SK-N-SH treated with all-trans-retinoic acid at 6 μM for 48 hours (cell line): ENCODE measurements at regions not wholly inside any gene's neighbourhood (a gene's known extent, or its start where the extent isn't known, plus 50 kb on each side); places are given as distances from the start of the nearest gene placed in this dataset.

ENCODE experiments used
- ARNTL ChIP-seq: fragments of 450-650 bp; formaldehyde crosslinking; IDR thresholded peaks from 2 replicates; pipeline ENCODE4 v1.5.0; 2020; ENCODE audit warnings: low read depth, mild to moderate bottlenecking, moderate library complexity, borderline replicate concordance
- CREB5 ChIP-seq: fragments of 250-450 bp; sonication (Bioruptor Pico); IDR thresholded peaks from 2 replicates; pipeline ENCODE4 v1.5.1; 2020; ENCODE audit warnings: low read depth, mild to moderate bottlenecking, moderate library complexity
- ESRRG ChIP-seq: fragments of 250-450 bp; sonication (Bioruptor Pico); IDR thresholded peaks from 2 replicates; pipeline ENCODE4 v1.6.1; 2021; ENCODE audit warnings: mild to moderate bottlenecking
- GLIS3 ChIP-seq: fragments of 250-450 bp; sonication (Bioruptor Pico); IDR thresholded peaks from 2 replicates; pipeline ENCODE4 v1.5.0; 2020; ENCODE audit warnings: mild to moderate bottlenecking, moderate library complexity
- SNAI2 ChIP-seq: fragments of 250-450 bp; sonication (Bioruptor Pico); IDR thresholded peaks from 2 replicates; pipeline ENCODE4 v1.5.0; 2020; ENCODE audit warnings: mild to moderate bottlenecking, moderate library complexity
- TOX ChIP-seq: fragments of 250-450 bp; sonication (Bioruptor Pico); IDR thresholded peaks from 2 replicates; pipeline ENCODE4 v1.8.0; 2021; ENCODE audit warnings: mild to moderate bottlenecking, moderate library complexity, borderline replicate concordance
- TSHZ2 ChIP-seq: fragments of 250-450 bp; sonication (Bioruptor Pico); IDR thresholded peaks from 2 replicates; pipeline ENCODE4 v1.5.0; 2020; ENCODE audit warnings: mild to moderate bottlenecking, moderate library complexity
- ZFP30 ChIP-seq: fragments of 450-650 bp; formaldehyde crosslinking; IDR thresholded peaks from 2 replicates; pipeline ENCODE4 v1.5.0; 2022; ENCODE audit warnings: mild to moderate bottlenecking, moderate library complexity
- ZNF70 ChIP-seq: fragments of 450-650 bp; formaldehyde crosslinking; IDR thresholded peaks from 2 replicates; pipeline ENCODE4 v1.5.0; 2020; ENCODE audit warnings: mild to moderate bottlenecking, moderate library complexity
- TF ChIP-seq, protein P1 (sequence below): fragments of 250-450 bp; sonication (Bioruptor Pico); IDR thresholded peaks from 2 replicates; pipeline ENCODE4 v1.8.0; 2020; ENCODE audit warnings: mild to moderate bottlenecking, moderate library complexity, borderline replicate concordance
- TF ChIP-seq, protein P2 (sequence below): fragments of 250-450 bp; sonication (Bioruptor Pico); IDR thresholded peaks from 2 replicates; pipeline ENCODE4 v1.8.0; 2021; ENCODE audit warnings: low read depth, mild to moderate bottlenecking, moderate library complexity, borderline replicate concordance

DNA sequence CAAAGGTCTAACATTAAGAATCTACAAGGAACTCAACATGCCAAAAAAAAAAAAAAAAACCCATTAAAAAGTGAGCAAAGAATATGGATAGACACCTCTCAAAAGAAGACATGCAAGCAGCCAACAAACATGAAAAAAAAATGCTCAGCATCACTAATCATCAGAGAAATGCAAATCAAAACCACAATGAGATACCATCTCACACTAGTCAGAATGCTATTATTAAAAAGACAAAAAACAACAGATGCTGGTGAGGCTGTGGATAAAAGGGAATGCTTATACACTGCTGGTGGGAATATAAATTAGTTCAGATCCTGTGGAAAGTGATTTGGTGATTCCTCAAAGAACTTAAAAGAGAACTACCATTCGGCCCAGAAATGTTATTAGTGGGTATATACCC lies 257.7 kb upstream of the PLET1 start:
- TF ChIP-seq TOX (no peak), ARNTL (CRISPR knock-in tag) (no peak), ZFP30 (CRISPR knock-in tag) (no peak), CREB5 (no peak), GLIS3 (no peak), SNAI2 (CRISPR knock-in tag) (no peak), ESRRG (CRISPR knock-in tag) (no peak), TSHZ2 (CRISPR knock-in tag) (no peak), ZNF70 (CRISPR knock-in tag) (no peak)
- TF ChIP-seq, protein P1, sequence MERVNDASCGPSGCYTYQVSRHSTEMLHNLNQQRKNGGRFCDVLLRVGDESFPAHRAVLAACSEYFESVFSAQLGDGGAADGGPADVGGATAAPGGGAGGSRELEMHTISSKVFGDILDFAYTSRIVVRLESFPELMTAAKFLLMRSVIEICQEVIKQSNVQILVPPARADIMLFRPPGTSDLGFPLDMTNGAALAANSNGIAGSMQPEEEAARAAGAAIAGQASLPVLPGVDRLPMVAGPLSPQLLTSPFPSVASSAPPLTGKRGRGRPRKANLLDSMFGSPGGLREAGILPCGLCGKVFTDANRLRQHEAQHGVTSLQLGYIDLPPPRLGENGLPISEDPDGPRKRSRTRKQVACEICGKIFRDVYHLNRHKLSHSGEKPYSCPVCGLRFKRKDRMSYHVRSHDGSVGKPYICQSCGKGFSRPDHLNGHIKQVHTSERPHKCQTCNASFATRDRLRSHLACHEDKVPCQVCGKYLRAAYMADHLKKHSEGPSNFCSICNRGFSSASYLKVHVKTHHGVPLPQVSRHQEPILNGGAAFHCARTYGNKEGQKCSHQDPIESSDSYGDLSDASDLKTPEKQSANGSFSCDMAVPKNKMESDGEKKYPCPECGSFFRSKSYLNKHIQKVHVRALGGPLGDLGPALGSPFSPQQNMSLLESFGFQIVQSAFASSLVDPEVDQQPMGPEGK (CRISPR knock-in tag): no peak
- TF ChIP-seq, protein P2, sequence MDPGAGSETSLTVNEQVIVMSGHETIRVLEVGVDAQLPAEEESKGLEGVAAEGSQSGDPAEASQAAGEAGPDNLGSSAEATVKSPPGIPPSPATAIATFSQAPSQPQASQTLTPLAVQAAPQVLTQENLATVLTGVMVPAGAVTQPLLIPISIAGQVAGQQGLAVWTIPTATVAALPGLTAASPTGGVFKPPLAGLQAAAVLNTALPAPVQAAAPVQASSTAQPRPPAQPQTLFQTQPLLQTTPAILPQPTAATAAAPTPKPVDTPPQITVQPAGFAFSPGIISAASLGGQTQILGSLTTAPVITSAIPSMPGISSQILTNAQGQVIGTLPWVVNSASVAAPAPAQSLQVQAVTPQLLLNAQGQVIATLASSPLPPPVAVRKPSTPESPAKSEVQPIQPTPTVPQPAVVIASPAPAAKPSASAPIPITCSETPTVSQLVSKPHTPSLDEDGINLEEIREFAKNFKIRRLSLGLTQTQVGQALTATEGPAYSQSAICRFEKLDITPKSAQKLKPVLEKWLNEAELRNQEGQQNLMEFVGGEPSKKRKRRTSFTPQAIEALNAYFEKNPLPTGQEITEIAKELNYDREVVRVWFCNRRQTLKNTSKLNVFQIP (CRISPR knock-in tag): no peak
